ENCODE measurements at regions not wholly inside any gene's neighbourhood (a gene's known extent, or its start where the extent isn't known, plus 50 kb on each side); places are given as distances from the start of the nearest gene placed in this dataset.

GRCh38 chr3:82133070-82133606 lies 371.7 kb upstream of the GBE1 start:
- CTCF ChIA-PET: interaction anchor here (0.6 to 2.4 kb wide), 12 partner anchors 10 to 1190 kb away, joined by 3 to 16 read pairs (median 5); no protein-coding TSS in a partner anchor
- DNase-seq: peak; percentile 67 to 82 (median 74)
- WGBS (ENCODE audit: insufficient coverage): 17% methylated on average over 2 of the region's 5 CpGs
- POLR2A ChIA-PET: no interaction called here
- Histone ChIP-seq H3K4me1 (ENCODE audit: control extremely low read depth in 1 of 4, control insufficient read depth in 4 of 4, insufficient read depth in 4 of 4, low read length in 3 of 4) (peaks cover 5 to 17% (median 10%) of the 10 kb centered on the region in 4 experiments), H3K36me3 (ENCODE audit: control insufficient read depth in 4 of 4, insufficient read depth in 4 of 4, low read length in 3 of 4) (no peaks in the 10 kb centered on the region), H3K27me3 (replicated peaks in 2 of 5; ENCODE audit: control insufficient read depth in 4 of 5, insufficient read depth in 5 of 5, low read length in 4 of 5) (no peaks in the 10 kb centered on the region), H3K9me3 (ENCODE audit: control extremely low read depth in 1 of 5, control insufficient read depth in 4 of 5, insufficient read depth in 2 of 5, low read depth in 1 of 5, low read length in 4 of 5) (no peaks in the 10 kb centered on the region), H3K4me3 (ENCODE audit: control insufficient read depth in 1 of 7, extremely low read depth in 1 of 7, insufficient read depth in 4 of 7, low read depth in 2 of 7, low read length in 6 of 7) (no peak overlapping the region), H3K27ac (ENCODE audit: insufficient read depth in 1 of 2, low read depth in 1 of 2, low read length in 2 of 2, poor library complexity in 1 of 2, severe bottlenecking in 2 of 2) (no peak overlapping the region)

- H3K4me3 ChIP-seq (ENCODE audit: control insufficient read depth in 1 of 7, extremely low read depth in 1 of 7, insufficient read depth in 4 of 7, low read depth in 2 of 7, low read length in 6 of 7): no peak overlapping the region
- H3K27ac ChIP-seq (ENCODE audit: insufficient read depth in 1 of 2, low read depth in 1 of 2, low read length in 2 of 2, poor library complexity in 1 of 2, severe bottlenecking in 2 of 2): no peak overlapping the region
- no peaks in the 10 kb centered on the region for H3K36me3 ChIP-seq (ENCODE audit: control insufficient read depth in 4 of 4, insufficient read depth in 4 of 4, low read length in 3 of 4)
- CTCF ChIA-PET: interaction anchor here (0.6 to 2.4 kb wide), 17 partner anchors 11 to 768 kb away, joined by 3 to 16 read pairs (median 4); no protein-coding TSS in a partner anchor
- H3K9me3 ChIP-seq (ENCODE audit: control extremely low read depth in 1 of 5, control insufficient read depth in 4 of 5, insufficient read depth in 2 of 5, low read depth in 1 of 5, low read length in 4 of 5): no peaks in the 10 kb centered on the region
- 100% methylated on average over 1 of the region's 3 CpGs for WGBS (ENCODE audit: insufficient coverage)
- peaks cover 5 to 19% (median 10%) of the 10 kb centered on the region in 4 experiments for H3K4me1 ChIP-seq (ENCODE audit: control extremely low read depth in 1 of 4, control insufficient read depth in 4 of 4, insufficient read depth in 4 of 4, low read length in 3 of 4)
- no peaks in the 10 kb centered on the region for H3K27me3 ChIP-seq (replicated peaks in 2 of 5; ENCODE audit: control insufficient read depth in 4 of 5, insufficient read depth in 5 of 5, low read length in 4 of 5)
- DNase-seq: no peak
- POLR2A ChIA-PET: no interaction called here
These were observed 371.0 kb upstream of the GBE1 start for GRCh38 chr3:82132210-82133069.

GRCh38 chr3:82130046-82130445 lies 368.6 kb upstream of the GBE1 start:
- Histone ChIP-seq H3K4me3 (ENCODE audit: control insufficient read depth in 1 of 7, extremely low read depth in 1 of 7, insufficient read depth in 4 of 7, low read depth in 2 of 7, low read length in 6 of 7) (peak overlapping the region in 3 of 7 experiments; percentile 34 to 43 (median 41)), H3K4me1 (ENCODE audit: control extremely low read depth in 1 of 4, control insufficient read depth in 4 of 4, insufficient read depth in 4 of 4, low read length in 3 of 4) (peaks cover 5 to 19% (median 10%) of the 10 kb centered on the region in 4 experiments), H3K9me3 (ENCODE audit: control extremely low read depth in 1 of 5, control insufficient read depth in 4 of 5, insufficient read depth in 2 of 5, low read depth in 1 of 5, low read length in 4 of 5) (no peaks in the 10 kb centered on the region), H3K36me3 (ENCODE audit: control insufficient read depth in 4 of 4, insufficient read depth in 4 of 4, low read length in 3 of 4) (no peaks in the 10 kb centered on the region), H3K27ac (ENCODE audit: insufficient read depth in 1 of 2, low read depth in 1 of 2, low read length in 2 of 2, poor library complexity in 1 of 2, severe bottlenecking in 2 of 2) (peak overlapping the region; percentile 51 to 83), H3K27me3 (replicated peaks in 2 of 5; ENCODE audit: control insufficient read depth in 4 of 5, insufficient read depth in 5 of 5, low read length in 4 of 5) (no peaks in the 10 kb centered on the region)
- WGBS (ENCODE audit: insufficient coverage): 17% methylated on average over 1 of the region's 4 CpGs
- ChIA-PET CTCF (interaction anchor here (0.8 to 1.9 kb wide), 5 partner anchors 117 to 390 kb away, joined by 3 to 5 read pairs (median 4); no protein-coding TSS in a partner anchor), POLR2A (no interaction called here)
- DNase-seq: peak; percentile 80 to 98 (median 95)

GRCh38 chr3:82129221-82129801 lies 367.9 kb upstream of the GBE1 start:
- Histone ChIP-seq H3K4me1 (ENCODE audit: control extremely low read depth in 1 of 4, control insufficient read depth in 4 of 4, insufficient read depth in 4 of 4, low read length in 3 of 4) (peaks cover 5 to 19% (median 10%) of the 10 kb centered on the region in 4 experiments), H3K4me3 (ENCODE audit: control insufficient read depth in 1 of 7, extremely low read depth in 1 of 7, insufficient read depth in 4 of 7, low read depth in 2 of 7, low read length in 6 of 7) (peak overlapping the region in 2 of 7 experiments; percentile 43), H3K27ac (ENCODE audit: insufficient read depth in 1 of 2, low read depth in 1 of 2, low read length in 2 of 2, poor library complexity in 1 of 2, severe bottlenecking in 2 of 2) (peak overlapping the region; percentile 51 to 83), H3K27me3 (replicated peaks in 2 of 5; ENCODE audit: control insufficient read depth in 4 of 5, insufficient read depth in 5 of 5, low read length in 4 of 5) (no peaks in the 10 kb centered on the region), H3K36me3 (ENCODE audit: control insufficient read depth in 4 of 4, insufficient read depth in 4 of 4, low read length in 3 of 4) (no peaks in the 10 kb centered on the region), H3K9me3 (ENCODE audit: control extremely low read depth in 1 of 5, control insufficient read depth in 4 of 5, insufficient read depth in 2 of 5, low read depth in 1 of 5, low read length in 4 of 5) (no peaks in the 10 kb centered on the region)
- CTCF ChIA-PET: interaction anchor here (0.8 to 1.9 kb wide), 4 partner anchors 116 to 479 kb away, joined by 3 to 5 read pairs (median 4); no protein-coding TSS in a partner anchor
- WGBS (ENCODE audit: insufficient coverage): 20% methylated on average over 1 of the region's 2 CpGs
- POLR2A ChIA-PET: no interaction called here
- peak in 2 of 3 donors; percentile 68 to 82 for DNase-seq

- CTCF ChIA-PET: interaction anchor here (1.9 kb wide), 1 partner anchor 115 kb away, joined by 5 read pairs; no protein-coding TSS in a partner anchor
These were observed 366.8 kb upstream of the GBE1 start for GRCh38 chr3:82128271-82128670.

GRCh38 chr3:82122554-82123345 lies 361.3 kb upstream of the GBE1 start:
- Histone ChIP-seq H3K27ac (ENCODE audit: insufficient read depth in 1 of 2, low read depth in 1 of 2, low read length in 2 of 2, poor library complexity in 1 of 2, severe bottlenecking in 2 of 2) (no peak overlapping the region), H3K9me3 (ENCODE audit: control extremely low read depth in 1 of 5, control insufficient read depth in 4 of 5, insufficient read depth in 2 of 5, low read depth in 1 of 5, low read length in 4 of 5) (no peaks in the 10 kb centered on the region), H3K36me3 (ENCODE audit: control insufficient read depth in 4 of 4, insufficient read depth in 4 of 4, low read length in 3 of 4) (no peaks in the 10 kb centered on the region), H3K4me1 (ENCODE audit: control extremely low read depth in 1 of 4, control insufficient read depth in 4 of 4, insufficient read depth in 4 of 4, low read length in 3 of 4) (no peaks in the 10 kb centered on the region), H3K4me3 (ENCODE audit: control insufficient read depth in 1 of 7, extremely low read depth in 1 of 7, insufficient read depth in 4 of 7, low read depth in 2 of 7, low read length in 6 of 7) (no peak overlapping the region), H3K27me3 (replicated peaks in 2 of 5; ENCODE audit: control insufficient read depth in 4 of 5, insufficient read depth in 5 of 5, low read length in 4 of 5) (no peaks in the 10 kb centered on the region)
- 100% methylated on average over 6 of the region's 7 CpGs for WGBS (ENCODE audit: insufficient coverage)
- POLR2A ChIA-PET: no interaction called here
- CTCF ChIA-PET: interaction anchor here (2.2 kb wide), 1 partner anchor 10 kb away, joined by 6 read pairs; no protein-coding TSS in a partner anchor
- DNase-seq: no peak

More at GRCh38 chr3:82128271-82128670, 366.8 kb upstream of the GBE1 start:
- POLR2A ChIA-PET: no interaction called here
- peaks cover 5 to 19% (median 10%) of the 10 kb centered on the region in 4 experiments for H3K4me1 ChIP-seq (ENCODE audit: control extremely low read depth in 1 of 4, control insufficient read depth in 4 of 4, insufficient read depth in 4 of 4, low read length in 3 of 4)
- no peaks in the 10 kb centered on the region for H3K27me3 ChIP-seq (replicated peaks in 2 of 5; ENCODE audit: control insufficient read depth in 4 of 5, insufficient read depth in 5 of 5, low read length in 4 of 5)
- H3K27ac ChIP-seq (ENCODE audit: insufficient read depth in 1 of 2, low read depth in 1 of 2, low read length in 2 of 2, poor library complexity in 1 of 2, severe bottlenecking in 2 of 2): no peak overlapping the region
- H3K4me3 ChIP-seq (ENCODE audit: control insufficient read depth in 1 of 7, extremely low read depth in 1 of 7, insufficient read depth in 4 of 7, low read depth in 2 of 7, low read length in 6 of 7): no peak overlapping the region
- 85% methylated on average over 4 of the region's 4 CpGs for WGBS (ENCODE audit: insufficient coverage)
- H3K9me3 ChIP-seq (ENCODE audit: control extremely low read depth in 1 of 5, control insufficient read depth in 4 of 5, insufficient read depth in 2 of 5, low read depth in 1 of 5, low read length in 4 of 5): no peaks in the 10 kb centered on the region
- DNase-seq: no peak
- H3K36me3 ChIP-seq (ENCODE audit: control insufficient read depth in 4 of 4, insufficient read depth in 4 of 4, low read length in 3 of 4): no peaks in the 10 kb centered on the region

Measured in common myeloid progenitor, CD34-positive (primary cell).